ENCODE measurements at regions not wholly inside any gene's neighbourhood (a gene's known extent, or its start where the extent isn't known, plus 50 kb on each side); places are given as distances from the start of the nearest gene placed in this dataset.

DNA sequence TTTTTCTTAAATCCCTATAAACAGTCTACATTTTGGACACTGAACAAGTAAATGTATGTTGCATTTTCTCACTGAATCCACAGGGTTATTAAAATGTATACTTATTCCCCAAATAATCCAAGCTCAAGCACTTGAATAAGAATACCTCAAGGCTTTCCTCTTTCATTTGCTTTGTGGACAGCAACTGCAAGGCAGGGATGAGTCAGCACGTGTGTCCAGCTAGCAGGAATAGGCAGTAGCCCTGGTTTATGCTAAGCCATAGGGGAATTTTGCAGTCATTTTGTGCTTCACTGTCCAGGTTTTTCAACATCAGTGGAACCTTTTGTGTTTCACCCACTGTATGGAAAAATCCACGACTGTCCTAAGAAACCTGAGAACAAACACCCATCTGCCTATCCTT, 96.7 kb upstream of the KCNMB2 start:
- WGBS, 2 donors = 62 to 70% methylated on average over 2 of the region's 2 CpGs
- TF ChIP-seq, protein P1, sequence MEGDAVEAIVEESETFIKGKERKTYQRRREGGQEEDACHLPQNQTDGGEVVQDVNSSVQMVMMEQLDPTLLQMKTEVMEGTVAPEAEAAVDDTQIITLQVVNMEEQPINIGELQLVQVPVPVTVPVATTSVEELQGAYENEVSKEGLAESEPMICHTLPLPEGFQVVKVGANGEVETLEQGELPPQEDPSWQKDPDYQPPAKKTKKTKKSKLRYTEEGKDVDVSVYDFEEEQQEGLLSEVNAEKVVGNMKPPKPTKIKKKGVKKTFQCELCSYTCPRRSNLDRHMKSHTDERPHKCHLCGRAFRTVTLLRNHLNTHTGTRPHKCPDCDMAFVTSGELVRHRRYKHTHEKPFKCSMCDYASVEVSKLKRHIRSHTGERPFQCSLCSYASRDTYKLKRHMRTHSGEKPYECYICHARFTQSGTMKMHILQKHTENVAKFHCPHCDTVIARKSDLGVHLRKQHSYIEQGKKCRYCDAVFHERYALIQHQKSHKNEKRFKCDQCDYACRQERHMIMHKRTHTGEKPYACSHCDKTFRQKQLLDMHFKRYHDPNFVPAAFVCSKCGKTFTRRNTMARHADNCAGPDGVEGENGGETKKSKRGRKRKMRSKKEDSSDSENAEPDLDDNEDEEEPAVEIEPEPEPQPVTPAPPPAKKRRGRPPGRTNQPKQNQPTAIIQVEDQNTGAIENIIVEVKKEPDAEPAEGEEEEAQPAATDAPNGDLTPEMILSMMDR (IDR thresholded peaks at IDR 0.05) = no peak
- no peaks in the 10 kb centered on the region for H3K27me3 ChIP-seq
- H3K27ac ChIP-seq = no peak overlapping the region
- intact Hi-C loops (cut with DNase I) = loop anchor here in 2 of 3 donors (10.0 kb wide), 1 partner anchor 525 kb away; no protein-coding TSS in a partner anchor
- ATAC-seq (peak in 3 of 4 donors; percentile 54 to 65 (median 57)), DNase-seq (no peak), FAIRE-seq (no peak)
- peaks cover 0 to 5% (median 5%) of the 10 kb centered on the region in 3 donors for H3K4me1 ChIP-seq
- no peaks in the 10 kb centered on the region for H3K9me3 ChIP-seq
- H3K36me3 ChIP-seq = no peaks in the 10 kb centered on the region
- H3K4me3 ChIP-seq = no peak overlapping the region

- ATAC-seq = peak in 1 of 4 donors; percentile 6
- Histone ChIP-seq H3K4me1 (peaks cover 0 to 11% (median 6%) of the 10 kb centered on the region in 3 donors), H3K27ac (no peak overlapping the region), H3K9me3 (no peaks in the 10 kb centered on the region), H3K36me3 (no peaks in the 10 kb centered on the region), H3K4me3 (no peak overlapping the region), H3K27me3 (no peaks in the 10 kb centered on the region)
- intact Hi-C loops (cut with DNase I) = no loop called here
- FAIRE-seq = no peak
- no peak for DNase-seq
- WGBS, 2 donors = 64 to 66% methylated on average over 4 of the region's 4 CpGs
- TF ChIP-seq, protein P1 (IDR thresholded peaks at IDR 0.05) = no peak
These were observed 96.2 kb upstream of the KCNMB2 start for GRCh38 chr3:178440043-178440442.

DNA sequence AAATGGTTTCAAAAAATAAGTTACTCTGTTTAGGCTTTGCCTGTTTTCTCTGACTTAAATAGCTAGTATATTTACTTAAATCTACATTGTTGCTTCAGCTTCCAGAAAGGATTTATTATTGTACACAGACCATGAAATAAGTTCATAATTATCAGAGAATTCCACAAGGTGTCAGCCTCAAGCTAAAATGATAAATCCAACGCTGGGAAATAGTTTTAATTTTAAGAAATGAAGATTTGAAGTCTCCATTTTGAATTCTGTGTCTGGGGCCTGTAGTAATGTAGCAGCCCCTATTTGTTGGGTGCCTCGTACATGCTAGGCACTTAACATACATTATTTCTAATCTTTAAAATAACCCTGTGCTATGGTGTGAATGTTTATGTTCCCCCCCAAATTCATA, 92.6 kb upstream of the KCNMB2 start:
- FAIRE-seq = no peak
- intact Hi-C loops (cut with DNase I) = no loop called here
- TF ChIP-seq, protein P1 (IDR thresholded peaks at IDR 0.05) = no peak
- no peak for DNase-seq
- no peaks in the 10 kb centered on the region for H3K27me3 ChIP-seq
- H3K4me3 ChIP-seq = no peak overlapping the region
- peak in 2 of 4 donors; percentile 16 to 45 for ATAC-seq
- 70 to 73% methylated on average over 2 of the region's 2 CpGs for WGBS, 2 donors
- no peaks in the 10 kb centered on the region for H3K9me3 ChIP-seq
- peaks cover 0 to 12% (median 6%) of the 10 kb centered on the region in 3 donors for H3K4me1 ChIP-seq
- no peak overlapping the region for H3K27ac ChIP-seq
- H3K36me3 ChIP-seq = no peaks in the 10 kb centered on the region

GRCh38 chr3:178445139-178445538, 91.1 kb upstream of the KCNMB2 start:
- 44 to 56% methylated on average over 4 of the region's 4 CpGs for WGBS, 2 donors
- H3K27ac ChIP-seq = no peak overlapping the region
- H3K36me3 ChIP-seq = no peaks in the 10 kb centered on the region
- no peaks in the 10 kb centered on the region for H3K9me3 ChIP-seq
- ATAC-seq (peak; percentile 26 to 76 (median 66)), FAIRE-seq (no peak), DNase-seq (no peak)
- peaks cover 0 to 12% (median 6%) of the 10 kb centered on the region in 3 donors for H3K4me1 ChIP-seq
- TF ChIP-seq, protein P1 (IDR thresholded peaks at IDR 0.05) = no peak
- H3K27me3 ChIP-seq = no peaks in the 10 kb centered on the region
- H3K4me3 ChIP-seq = no peak overlapping the region
- intact Hi-C loops (cut with DNase I) = no loop called here

- Histone ChIP-seq H3K27me3 (no peaks in the 10 kb centered on the region), H3K27ac (no peak overlapping the region), H3K4me1 (peaks cover 0 to 12% (median 6%) of the 10 kb centered on the region in 3 donors), H3K4me3 (no peak overlapping the region), H3K9me3 (no peaks in the 10 kb centered on the region), H3K36me3 (no peaks in the 10 kb centered on the region)
- no peak for DNase-seq
- no peak for FAIRE-seq
- WGBS, 2 donors = 75 to 82% methylated on average over 1 of the region's 1 CpG
- no peak for ATAC-seq
- intact Hi-C loops (cut with DNase I) = no loop called here
- TF ChIP-seq, protein P1 (IDR thresholded peaks at IDR 0.05) = no peak
These were observed 90.2 kb upstream of the KCNMB2 start for GRCh38 chr3:178446059-178446458.

Measured in pancreas (tissue), 10 donors.